ENCODE measurements at regions not wholly inside any gene's neighbourhood (a gene's known extent, or its start where the extent isn't known, plus 50 kb on each side); places are given as distances from the start of the nearest gene placed in this dataset.

- no peak for DNase-seq (ENCODE audit: low spot score)
These were observed 827.5 kb upstream of the SALL3 start for GRCh38 chr18:78151948-78152725.

DNA sequence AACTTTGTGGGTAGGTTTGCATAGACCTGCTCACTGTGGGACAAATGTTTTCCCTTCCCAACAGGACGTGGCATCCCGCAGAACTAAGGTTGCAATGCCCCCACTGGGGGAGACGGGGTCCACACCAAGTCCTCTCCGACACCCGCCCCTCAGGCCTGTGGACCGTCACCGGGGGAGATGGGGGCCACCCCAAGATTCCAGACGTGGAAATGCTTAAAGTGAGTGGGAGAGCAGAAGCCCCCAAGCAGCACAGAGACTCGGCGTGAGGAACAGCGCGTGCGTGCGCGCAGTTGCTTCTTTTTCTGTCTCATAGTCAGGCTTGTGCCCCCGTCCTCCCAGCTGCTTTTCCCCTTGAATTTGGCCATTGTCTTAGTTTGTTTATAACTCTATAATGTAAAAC is 826.3 kb upstream of the SALL3 start:
- no peak for DNase-seq (ENCODE audit: low spot score)

DNA sequence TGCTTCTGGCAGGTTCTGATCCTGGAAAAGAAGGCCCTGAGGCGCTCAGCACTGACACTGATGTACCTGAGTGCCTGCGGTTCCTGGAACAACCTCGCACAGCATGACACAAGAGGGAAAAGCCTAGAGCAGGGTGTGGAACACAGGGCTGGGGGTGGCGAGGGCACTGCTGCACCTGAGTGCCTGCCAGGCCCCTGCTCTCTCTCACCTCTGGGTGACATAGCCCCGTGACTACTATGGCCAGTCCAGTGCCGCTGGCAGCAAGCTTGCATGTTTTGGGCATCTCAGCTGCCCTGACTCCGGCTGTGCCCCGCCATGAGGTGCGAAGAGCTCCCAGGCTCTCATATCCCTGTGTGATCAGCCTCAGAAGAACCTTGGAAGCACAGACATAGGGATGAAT is 825.2 kb upstream of the SALL3 start:
- no peak for DNase-seq (ENCODE audit: low spot score)

DNA sequence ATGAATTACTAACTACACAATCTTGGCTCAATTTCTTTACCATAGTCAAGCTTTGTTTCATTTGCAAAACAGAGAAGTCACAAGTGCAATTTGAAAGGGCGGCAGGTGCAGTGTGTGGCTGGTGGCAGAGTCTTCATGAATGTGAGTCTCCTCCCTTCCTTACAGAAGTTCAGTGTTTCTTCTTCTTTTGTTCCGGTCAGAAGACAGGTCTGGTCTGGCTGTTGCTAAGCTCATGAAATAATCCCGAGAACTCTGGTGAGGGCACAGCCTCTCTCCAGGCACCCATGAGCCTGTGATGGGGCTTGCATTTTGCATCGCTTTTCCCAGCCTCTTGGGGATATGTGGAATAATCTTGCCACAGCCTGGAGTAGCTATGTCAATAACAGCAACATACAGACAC is 824.8 kb upstream of the SALL3 start:
- DNase-seq (ENCODE audit: low spot score) = no peak

DNA sequence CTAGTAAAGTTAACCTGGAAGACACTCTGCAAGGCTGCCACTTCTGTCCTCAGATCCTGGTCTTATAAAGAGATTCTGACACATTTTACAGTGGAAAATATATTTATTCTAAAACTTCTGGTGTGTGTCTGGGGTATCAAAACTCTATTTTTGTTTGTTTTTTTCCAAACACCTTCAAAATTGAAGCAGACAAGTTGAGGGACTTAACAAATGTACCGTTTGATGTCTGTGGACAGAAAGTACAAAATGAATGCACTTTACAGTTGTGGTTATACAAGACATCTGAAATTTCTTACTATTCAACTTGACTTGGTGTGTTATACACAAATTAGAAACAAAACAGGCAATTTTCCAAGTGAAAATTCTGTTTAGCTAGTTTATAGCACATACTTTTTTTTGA is 823.2 kb upstream of the SALL3 start:
- no peak for DNase-seq (ENCODE audit: low spot score)

DNA sequence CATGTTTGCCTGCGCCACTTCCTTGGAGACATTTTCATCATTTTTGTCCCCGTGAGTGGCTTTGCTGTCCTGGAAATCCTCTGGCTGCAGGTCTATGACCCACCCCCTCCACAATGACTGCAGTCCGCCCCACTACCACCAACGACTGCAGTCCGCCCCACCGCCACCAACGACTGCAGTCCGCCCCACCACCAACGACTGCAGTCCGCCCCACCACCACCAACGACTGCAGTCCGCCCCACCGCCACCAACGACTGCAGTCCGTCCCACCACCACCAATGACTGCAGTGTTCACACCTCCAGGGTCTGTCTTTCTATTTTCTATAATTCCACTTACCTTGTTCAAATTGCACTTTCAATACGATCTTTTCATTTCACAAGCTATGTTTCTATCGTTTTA is 820.7 kb upstream of the SALL3 start:
- no peak for DNase-seq (ENCODE audit: low spot score)

- no peak for DNase-seq (ENCODE audit: low spot score)
These were observed 820.2 kb upstream of the SALL3 start for GRCh38 chr18:78159397-78159796.

DNA sequence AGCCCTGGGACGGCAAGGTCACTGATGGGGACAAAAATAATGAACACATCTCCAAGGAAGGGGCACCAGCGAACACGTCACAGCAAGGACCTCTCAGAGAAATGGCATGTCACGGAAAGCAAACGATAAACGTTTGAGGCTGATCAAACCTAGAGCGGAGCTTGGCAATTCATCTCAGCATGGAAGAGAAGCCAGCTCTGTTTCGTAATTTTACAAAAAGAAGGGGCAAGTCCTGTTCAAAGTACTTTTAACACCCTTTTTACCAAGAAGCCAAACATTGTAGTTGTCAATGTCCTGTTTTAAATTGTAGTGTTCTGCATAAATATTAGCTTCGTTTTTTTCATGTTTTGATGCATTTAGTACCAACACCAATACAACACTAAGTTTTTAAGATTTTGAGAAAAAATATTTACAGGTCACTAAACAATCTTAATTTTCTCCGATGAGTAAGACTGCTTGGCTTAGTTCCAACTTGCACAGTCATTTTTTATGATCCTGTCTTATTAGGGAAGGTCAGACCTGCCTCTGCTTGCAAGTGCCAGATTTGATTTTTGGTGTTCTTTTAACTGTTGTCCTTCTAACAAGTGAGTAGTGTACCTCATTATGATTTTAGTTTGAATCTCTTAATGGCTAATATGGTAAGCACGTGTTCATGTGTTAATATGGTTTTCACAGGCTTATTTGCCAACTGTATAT is 818.5 kb upstream of the SALL3 start:
- DNase-seq (ENCODE audit: low spot score) = no peak

- no peak for DNase-seq (ENCODE audit: low spot score)
These were observed 814.1 kb upstream of the SALL3 start for GRCh38 chr18:78165525-78165924.

- no peak for DNase-seq (ENCODE audit: low spot score)
These were observed 811.1 kb upstream of the SALL3 start for GRCh38 chr18:78168526-78168925.

GRCh38 chr18:78169174-78169864 is 810.3 kb upstream of the SALL3 start:
- no peak for DNase-seq (ENCODE audit: low spot score)

DNA sequence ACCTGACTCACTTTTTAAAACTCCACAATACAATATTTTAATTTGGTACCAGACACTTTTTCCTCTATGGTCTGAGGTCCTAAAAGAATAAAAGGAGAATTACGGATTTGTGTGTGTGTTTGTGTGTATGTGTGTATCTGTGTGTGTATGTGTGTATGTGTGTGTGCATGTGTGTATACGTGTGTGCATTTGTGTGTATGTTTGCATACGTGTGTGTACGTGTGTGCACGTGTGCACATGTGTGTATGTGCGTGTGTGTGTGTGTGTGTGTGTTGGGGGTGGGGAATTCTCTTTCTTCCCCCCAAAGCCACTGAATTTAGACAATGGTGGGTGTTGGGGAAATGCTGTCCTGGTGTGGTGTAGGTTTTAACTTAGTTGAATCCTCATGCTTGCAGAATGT is 807.7 kb upstream of the SALL3 start:
- DNase-seq (ENCODE audit: low spot score) = no peak

- DNase-seq (ENCODE audit: low spot score) = no peak
These were observed 804.9 kb upstream of the SALL3 start for GRCh38 chr18:78174737-78175136.

- no peak for DNase-seq (ENCODE audit: low spot score)
These were observed 800.8 kb upstream of the SALL3 start for GRCh38 chr18:78178812-78179211.

DNA sequence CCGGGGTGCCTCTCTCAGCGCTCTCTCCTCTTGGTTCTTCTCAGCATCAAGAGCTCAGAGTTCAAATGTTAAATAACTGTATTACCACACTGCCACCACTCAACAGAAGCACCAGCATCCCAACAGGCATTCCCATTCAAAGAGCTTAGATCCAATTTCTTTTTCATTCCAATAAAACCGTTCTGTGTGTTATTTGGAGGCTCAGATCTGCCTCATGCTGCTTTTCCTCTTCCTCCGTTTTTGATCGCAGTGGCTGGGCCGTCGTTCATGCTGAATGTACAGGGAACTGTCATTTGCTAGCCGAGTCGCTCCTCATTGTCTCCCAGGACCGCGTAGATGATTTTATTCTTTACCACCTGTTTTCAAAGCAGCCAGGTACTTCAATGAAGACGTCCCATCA is 798.9 kb upstream of the SALL3 start:
- no peak for DNase-seq (ENCODE audit: low spot score)

DNA sequence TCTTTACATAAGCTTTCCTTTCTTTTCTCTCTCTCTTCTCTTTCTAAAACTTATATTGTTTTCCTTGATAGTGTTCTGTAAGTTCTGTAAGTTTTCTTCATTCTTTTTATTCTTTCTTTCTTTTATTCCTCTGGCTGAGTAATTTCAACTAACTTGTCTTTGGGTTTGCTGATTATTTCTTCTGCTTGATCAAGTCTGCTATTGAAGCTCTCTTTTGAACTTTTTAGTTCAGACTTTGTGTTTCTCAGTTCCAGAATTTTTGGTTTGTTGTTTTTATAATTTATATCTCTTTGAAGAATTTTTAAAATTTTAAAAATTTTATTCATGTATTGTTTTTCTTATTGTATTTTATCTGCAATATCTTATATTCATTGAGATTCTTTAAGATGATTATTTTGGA is 795.8 kb upstream of the SALL3 start:
- no peak for DNase-seq (ENCODE audit: low spot score)

GRCh38 chr18:78191276-78191675 is 788.3 kb upstream of the SALL3 start:
- DNase-seq (ENCODE audit: low spot score) = no peak

DNA sequence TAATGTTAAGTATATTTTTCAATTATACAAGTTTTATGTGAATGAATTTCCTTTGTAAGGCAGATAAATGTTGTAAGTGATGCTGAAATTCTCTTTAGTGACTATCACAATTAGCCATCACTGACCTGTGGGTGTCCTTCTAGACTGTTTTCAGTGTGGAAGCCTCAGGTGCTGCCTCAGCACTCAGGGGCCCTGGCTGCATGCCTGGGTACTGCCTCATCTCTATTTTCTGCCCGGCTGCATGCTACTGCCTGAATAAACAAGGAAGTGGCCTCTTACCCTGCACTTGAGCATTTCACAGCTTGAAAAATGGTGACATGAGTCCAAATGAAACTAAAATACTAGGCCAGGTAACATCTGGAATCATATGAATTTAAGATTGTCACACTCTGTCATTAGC is 787.6 kb upstream of the SALL3 start:
- DNase-seq (ENCODE audit: low spot score) = no peak

DNA sequence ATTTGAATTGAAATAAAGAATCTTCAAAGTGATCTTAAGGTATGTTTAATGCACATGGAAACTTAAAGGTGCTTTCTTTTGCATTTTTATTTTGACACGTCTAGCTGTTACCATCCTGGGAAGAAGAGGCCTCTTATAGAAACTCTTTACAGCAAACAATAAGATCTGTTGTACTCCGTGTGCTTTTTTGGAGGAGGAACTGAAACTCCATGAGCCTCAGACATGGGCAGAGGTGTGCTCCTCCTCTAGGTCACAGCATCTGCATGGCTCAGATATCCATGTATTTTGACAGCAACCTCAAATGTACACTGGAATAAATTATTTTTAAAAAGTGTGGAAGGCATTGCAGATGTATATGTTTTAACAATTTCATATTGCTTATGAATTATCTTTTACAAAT is 783.3 kb upstream of the SALL3 start:
- DNase-seq (ENCODE audit: low spot score) = no peak

DNA sequence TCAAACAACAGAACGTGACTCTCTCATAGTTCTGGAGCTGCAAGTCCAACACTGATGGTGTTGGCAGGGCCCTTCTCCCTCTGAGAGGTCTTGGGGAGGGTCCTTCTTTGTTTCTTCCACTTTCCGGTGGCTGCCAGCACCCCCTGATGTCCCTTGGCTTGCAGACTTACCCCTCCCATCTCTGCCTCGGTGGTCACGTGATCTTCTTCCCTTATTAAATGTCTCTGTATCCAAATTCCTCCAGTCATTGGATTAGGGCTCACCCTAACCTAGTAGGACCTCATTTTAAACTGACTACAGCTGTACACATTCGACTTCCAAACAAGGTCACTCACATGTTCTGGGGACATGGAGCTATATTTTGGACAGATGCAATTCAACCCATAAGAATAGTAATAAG is 780.6 kb upstream of the SALL3 start:
- no peak for DNase-seq (ENCODE audit: low spot score)

DNA sequence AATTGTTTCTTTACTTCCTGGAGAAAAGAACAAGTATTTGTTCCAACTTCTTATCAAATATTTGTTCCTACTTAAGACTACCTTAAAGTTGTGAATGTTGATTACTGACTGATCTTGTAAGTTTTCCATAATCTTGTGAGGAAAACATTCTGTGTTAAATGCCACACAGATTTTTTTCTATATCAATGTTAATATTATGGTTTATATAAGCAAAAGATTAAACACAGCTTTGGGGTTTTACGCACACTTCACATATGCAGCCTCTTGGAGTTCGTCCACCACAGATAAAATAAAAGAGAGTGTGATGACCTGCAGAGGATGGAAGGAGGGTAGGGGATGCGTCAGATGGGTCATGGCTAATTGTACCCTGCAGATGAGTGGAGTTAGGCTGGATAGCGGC is 780.0 kb upstream of the SALL3 start:
- no peak for DNase-seq (ENCODE audit: low spot score)

GRCh38 chr18:78207942-78208341 is 771.7 kb upstream of the SALL3 start:
- no peak for DNase-seq (ENCODE audit: low spot score)

GRCh38 chr18:78208461-78208860 is 771.2 kb upstream of the SALL3 start:
- no peak for DNase-seq (ENCODE audit: low spot score)

Measured in hematopoietic multipotent progenitor cell treated with erythropoietin and hydrocortisone succinate and interleukin-3 and kit ligand, for 17 days (in vitro differentiated cells).